ENCODE measurements at regions not wholly inside any gene's neighbourhood (a gene's known extent, or its start where the extent isn't known, plus 50 kb on each side); places are given as distances from the start of the nearest gene placed in this dataset.

GRCh38 chr21:32212116-32212515 is 66.7 kb downstream of the MIS18A start:
- Histone ChIP-seq H3K27ac (ENCODE audit: control insufficient read depth, insufficient read depth, low read length) (no peak overlapping the region), H2AFZ (ENCODE audit: control insufficient read depth, low read length) (no peak overlapping the region), H3K4me2 (ENCODE audit: control insufficient read depth, extremely low read depth, insufficient read depth, low read depth, low read length) (no peak overlapping the region), H3K4me1 (ENCODE audit: control insufficient read depth, extremely low read depth, insufficient read depth, low read length) (no peaks in the 10 kb centered on the region), H3K9me3 (ENCODE audit: control insufficient read depth, low read depth, low read length) (no peaks in the 10 kb centered on the region), H3K4me3 (ENCODE audit: control insufficient read depth in 2 of 3, extremely low read depth in 1 of 3, insufficient read depth in 2 of 3, low read depth in 1 of 3, low read length in 3 of 3) (no peak overlapping the region), H4K20me1 (ENCODE audit: control insufficient read depth, extremely low read depth, insufficient read depth, low read length) (no peaks in the 10 kb centered on the region), H3K9ac (ENCODE audit: control insufficient read depth, extremely low read depth, insufficient read depth, low read length) (no peak overlapping the region), H3K36me3 (ENCODE audit: control insufficient read depth in 2 of 2, extremely low read depth in 1 of 2, insufficient read depth in 2 of 2, low read length in 2 of 2) (no peaks in the 10 kb centered on the region), H3K79me2 (ENCODE audit: control insufficient read depth, insufficient read depth, low read length) (no peaks in the 10 kb centered on the region), H3K27me3 (ENCODE audit: control insufficient read depth, extremely low read depth, insufficient read depth, low read length) (no peaks in the 10 kb centered on the region), H3K9me1 (ENCODE audit: control insufficient read depth, extremely low read depth, insufficient read depth, low read length) (no peaks in the 10 kb centered on the region)
- no peak for DNase-seq (ENCODE audit: low read depth, low spot score)
- dilution Hi-C loops (cut with MboI; ENCODE audit: extremely low pct_ligation_motif_present, low sequenced_read_pairs), result no loop called here
- FAIRE-seq, result no peak
- no peak for TF ChIP-seq EZH2 (IDR thresholded peaks at IDR 0.05; ENCODE audit: low read length)
- TF ChIP-seq CTCF (optimal IDR thresholded peaks at IDR 0.05 in 1 of 3, IDR thresholded peaks at IDR 0.05 in 1 of 3, conservative IDR thresholded peaks at IDR 0.05 in 1 of 3; ENCODE audit: extremely low read depth in 1 of 3, insufficient read depth in 2 of 3, low read length in 3 of 3), result no peak

DNA sequence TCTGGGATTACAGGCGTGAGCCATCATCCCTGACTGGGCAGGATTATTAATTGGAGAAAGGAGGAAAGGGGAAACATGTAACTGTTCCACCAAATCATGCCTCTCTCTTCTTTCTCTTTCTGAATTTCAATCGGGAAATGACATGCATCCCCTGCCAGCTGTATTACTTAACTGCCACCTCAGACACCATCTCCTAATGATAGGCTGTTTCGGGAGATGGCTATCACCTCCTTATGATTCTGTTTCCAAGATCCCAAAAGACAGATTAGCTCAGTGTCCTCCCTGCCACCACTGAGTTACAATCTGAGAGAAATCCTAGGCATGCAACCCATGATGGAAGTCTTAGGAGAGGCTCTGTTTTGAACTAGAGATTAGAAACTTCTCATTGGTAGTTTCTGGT is 67.5 kb downstream of the MIS18A start:
- TF ChIP-seq EZH2 (IDR thresholded peaks at IDR 0.05; ENCODE audit: low read length) (no peak), CTCF (optimal IDR thresholded peaks at IDR 0.05 in 1 of 3, IDR thresholded peaks at IDR 0.05 in 1 of 3, conservative IDR thresholded peaks at IDR 0.05 in 1 of 3; ENCODE audit: extremely low read depth in 1 of 3, insufficient read depth in 2 of 3, low read length in 3 of 3) (no peak)
- Histone ChIP-seq H3K27me3 (ENCODE audit: control insufficient read depth, extremely low read depth, insufficient read depth, low read length) (no peaks in the 10 kb centered on the region), H3K9me3 (ENCODE audit: control insufficient read depth, low read depth, low read length) (no peaks in the 10 kb centered on the region), H3K9ac (ENCODE audit: control insufficient read depth, extremely low read depth, insufficient read depth, low read length) (no peak overlapping the region), H4K20me1 (ENCODE audit: control insufficient read depth, extremely low read depth, insufficient read depth, low read length) (no peaks in the 10 kb centered on the region), H2AFZ (ENCODE audit: control insufficient read depth, low read length) (no peak overlapping the region), H3K4me2 (ENCODE audit: control insufficient read depth, extremely low read depth, insufficient read depth, low read depth, low read length) (no peak overlapping the region), H3K4me1 (ENCODE audit: control insufficient read depth, extremely low read depth, insufficient read depth, low read length) (no peaks in the 10 kb centered on the region), H3K79me2 (ENCODE audit: control insufficient read depth, insufficient read depth, low read length) (no peaks in the 10 kb centered on the region), H3K36me3 (ENCODE audit: control insufficient read depth in 2 of 2, extremely low read depth in 1 of 2, insufficient read depth in 2 of 2, low read length in 2 of 2) (no peaks in the 10 kb centered on the region), H3K4me3 (ENCODE audit: control insufficient read depth in 2 of 3, extremely low read depth in 1 of 3, insufficient read depth in 2 of 3, low read depth in 1 of 3, low read length in 3 of 3) (no peak overlapping the region), H3K27ac (ENCODE audit: control insufficient read depth, insufficient read depth, low read length) (no peak overlapping the region), H3K9me1 (ENCODE audit: control insufficient read depth, extremely low read depth, insufficient read depth, low read length) (no peaks in the 10 kb centered on the region)
- dilution Hi-C loops (cut with MboI; ENCODE audit: extremely low pct_ligation_motif_present, low sequenced_read_pairs), result no loop called here
- no peak for DNase-seq (ENCODE audit: low read depth, low spot score)
- FAIRE-seq, result no peak

Data from keratinocyte (primary cell).